Endodermal cell (in vitro differentiated cells): ENCODE measurements at regions not wholly inside any gene's neighbourhood (a gene's known extent, or its start where the extent isn't known, plus 50 kb on each side); places are given as distances from the start of the nearest gene placed in this dataset.

ENCODE experiments used
- DNase-seq: peaks from one replicate; pipeline ENCODE4 v3.0.0-alpha.2; 2017
- H3K27ac ChIP-seq: 2 replicates; pipeline ENCODE4 v1.5.1; 2013; ENCODE audit warnings: mild to moderate bottlenecking, low read depth, low read length, moderate library complexity
- H3K27me3 ChIP-seq: 2 replicates; pipeline ENCODE4 v1.6.1; 2013; ENCODE audit warnings: mild to moderate bottlenecking, low read length, moderate library complexity; ENCODE audit not compliant: insufficient read depth, control insufficient read depth, poor library complexity, severe bottlenecking
- H3K36me3 ChIP-seq: 2 replicates; pipeline ENCODE4 v1.7.0; 2013; ENCODE audit warnings: mild to moderate bottlenecking, low read length, moderate library complexity; ENCODE audit not compliant: control insufficient read depth, insufficient read depth
- H3K4me1 ChIP-seq: one replicate; pipeline ENCODE4 v1.7.0; 2013; ENCODE audit warnings: low read length; ENCODE audit not compliant: control insufficient read depth, insufficient read depth
- H3K4me3 ChIP-seq: 2 replicates; pipeline ENCODE4 v1.5.1; 2013; ENCODE audit warnings: mild to moderate bottlenecking, low read length, moderate library complexity
- H3K9ac ChIP-seq: 2 replicates; pipeline ENCODE4 v1.6.1; 2013; ENCODE audit warnings: mild to moderate bottlenecking, low read length, moderate library complexity; ENCODE audit not compliant: poor library complexity, severe bottlenecking; ENCODE audit errors: extremely low read depth
- H3K9me3 ChIP-seq: 2 replicates; pipeline ENCODE4 v1.6.1; 2013; ENCODE audit warnings: mild to moderate bottlenecking, low read length, moderate library complexity; ENCODE audit not compliant: control insufficient read depth
- H3K27ac Mint-ChIP-seq: 2 replicates; pipeline ENCODE4 v1.8.0; 2020; ENCODE audit warnings: mixed read lengths
- H3K27me3 Mint-ChIP-seq: 2 replicates; pipeline ENCODE4 v1.8.0; 2021; ENCODE audit warnings: mild to moderate bottlenecking, mixed read lengths; ENCODE audit not compliant: insufficient read depth
- H3K36me3 Mint-ChIP-seq: 2 replicates; pipeline ENCODE4 v1.8.0; 2020; ENCODE audit warnings: low read depth, mixed read lengths
- H3K4me1 Mint-ChIP-seq: 2 replicates; pipeline ENCODE4 v1.8.0; 2020; ENCODE audit warnings: mixed read lengths
- H3K4me3 Mint-ChIP-seq: 2 replicates; pipeline ENCODE4 v1.8.0; 2020; ENCODE audit warnings: mild to moderate bottlenecking, moderate library complexity, mixed read lengths
- H3K9me3 Mint-ChIP-seq: 2 replicates; pipeline ENCODE4 v1.8.0; 2020; ENCODE audit warnings: mild to moderate bottlenecking, mixed read lengths
- CTCF ChIP-seq: fragments of 200-600 bp; sonication (generic); conservative IDR thresholded peaks from 2 replicates; pipeline ENCODE4 v1.5.0; 2021; ENCODE audit warnings: antibody characterized with exemption, mild to moderate bottlenecking
- WGBS, 2 experiments: methylation state at CpG; one replicate each; pipeline versions ENCODE4 v1.1.5 to v1.1.7; 2013; ENCODE audit warnings: missing lambda C conversion rate in 2 of 2, mixed read lengths in 1 of 2; ENCODE audit not compliant: insufficient coverage in 1 of 2, insufficient read length in 1 of 2; 5-methylcytosine and 5-hydroxymethylcytosine counted together

- Mint-ChIP-seq H3K27ac (no peak overlapping the region), H3K4me3 (no peak overlapping the region), H3K9me3 (no peaks in the 10 kb centered on the region), H3K36me3 (no peaks in the 10 kb centered on the region), H3K4me1 (no peaks in the 10 kb centered on the region), H3K27me3 (no peaks in the 10 kb centered on the region)
- Histone ChIP-seq H3K27me3 (no peaks in the 10 kb centered on the region), H3K9me3 (no peaks in the 10 kb centered on the region), H3K4me1 (no peaks in the 10 kb centered on the region), H3K4me3 (no peak overlapping the region), H3K9ac (no peak overlapping the region), H3K36me3 (no peaks in the 10 kb centered on the region), H3K27ac (no peak overlapping the region)
- DNase-seq = no peak
- TF ChIP-seq CTCF = no peak
- WGBS, 2 experiments = 95 to 98% methylated on average over 5 of the region's 5 CpGs
Measured at GRCh38 chr5:14988223-14988622, 116.6 kb upstream of the ANKH start.

DNA sequence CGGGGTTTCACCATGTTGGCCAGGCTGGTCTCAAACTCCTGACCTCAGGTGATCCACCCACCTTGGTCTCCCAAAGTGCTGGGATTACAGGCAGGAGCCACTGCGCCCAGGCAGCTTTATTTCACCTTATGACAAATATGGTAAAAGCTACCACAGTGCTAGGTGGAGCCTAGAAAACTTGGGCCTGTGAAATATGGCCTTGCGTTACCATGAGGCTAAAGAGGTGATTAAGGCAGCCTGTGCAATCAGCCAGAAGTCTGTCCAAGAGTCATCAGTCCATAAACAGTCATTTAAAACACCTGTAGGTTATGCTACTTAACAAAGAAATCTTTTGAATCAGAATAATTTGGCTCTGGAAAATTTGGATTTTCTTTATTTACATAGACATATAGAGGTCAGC is 114.8 kb upstream of the ANKH start:
- Mint-ChIP-seq H3K27ac (no peak overlapping the region), H3K9me3 (peaks cover 7% of the 10 kb centered on the region), H3K4me3 (no peak overlapping the region), H3K36me3 (no peaks in the 10 kb centered on the region), H3K4me1 (no peaks in the 10 kb centered on the region), H3K27me3 (no peaks in the 10 kb centered on the region)
- Histone ChIP-seq H3K4me3 (no peak overlapping the region), H3K9ac (no peak overlapping the region), H3K9me3 (no peaks in the 10 kb centered on the region), H3K27ac (no peak overlapping the region), H3K4me1 (no peaks in the 10 kb centered on the region), H3K36me3 (no peaks in the 10 kb centered on the region), H3K27me3 (no peaks in the 10 kb centered on the region)
- DNase-seq = no peak
- 95 to 100% methylated on average over 1 to 3 of the region's 3 CpGs for WGBS, 2 experiments
- TF ChIP-seq CTCF = no peak

GRCh38 chr5:14983666-14984441 is 112.3 kb upstream of the ANKH start:
- no peak overlapping the region for H3K27ac Mint-ChIP-seq

More at GRCh38 chr5:14983666-14984441, 112.3 kb upstream of the ANKH start:
- H3K4me3 Mint-ChIP-seq = no peak overlapping the region
- Histone ChIP-seq H3K4me1 (no peaks in the 10 kb centered on the region), H3K9me3 (no peaks in the 10 kb centered on the region), H3K9ac (no peak overlapping the region), H3K36me3 (no peaks in the 10 kb centered on the region), H3K4me3 (no peak overlapping the region), H3K27me3 (no peaks in the 10 kb centered on the region), H3K27ac (no peak overlapping the region)
- no peaks in the 10 kb centered on the region for H3K27me3 Mint-ChIP-seq
- TF ChIP-seq CTCF = no peak
- H3K4me1 Mint-ChIP-seq = no peaks in the 10 kb centered on the region
- DNase-seq = no peak
- 91 to 93% methylated on average over 4 to 5 of the region's 6 CpGs for WGBS, 2 experiments
- peaks cover 9% of the 10 kb centered on the region for H3K9me3 Mint-ChIP-seq
- H3K36me3 Mint-ChIP-seq = no peaks in the 10 kb centered on the region
